GM13977 (cell line): ENCODE measurements at regions not wholly inside any gene's neighbourhood (a gene's known extent, or its start where the extent isn't known, plus 50 kb on each side); places are given as distances from the start of the nearest gene placed in this dataset.
A peak's percentile ranks its signal among the peaks of the same experiment; 100 is the strongest.

Source experiments
- DNase-seq: peaks from one replicate; pipeline ENCODE4 v3.0.0; 2012; ENCODE audit warnings: low spot score
- in situ Hi-C: fragments of 300-500 bp; cut with MboI; formaldehyde crosslinking; loops from one replicate; pipeline ENCODE4 v1.12.0; 2022; ENCODE audit warnings: low sequenced_read_pairs, low pct_unique_long_range_greater_than_20kb, mixed read lengths, inconsistent platforms; ENCODE audit not compliant: unreplicated experiment
- TF ChIP-seq, protein P1 (sequence below): IDR thresholded peaks from 2 replicates; pipeline ENCODE4 v1.5.1; 2012; ENCODE audit warnings: mild to moderate bottlenecking, control low read depth; ENCODE audit not compliant: insufficient read depth; ENCODE audit errors: extremely low read depth, missing control alignments

DNA sequence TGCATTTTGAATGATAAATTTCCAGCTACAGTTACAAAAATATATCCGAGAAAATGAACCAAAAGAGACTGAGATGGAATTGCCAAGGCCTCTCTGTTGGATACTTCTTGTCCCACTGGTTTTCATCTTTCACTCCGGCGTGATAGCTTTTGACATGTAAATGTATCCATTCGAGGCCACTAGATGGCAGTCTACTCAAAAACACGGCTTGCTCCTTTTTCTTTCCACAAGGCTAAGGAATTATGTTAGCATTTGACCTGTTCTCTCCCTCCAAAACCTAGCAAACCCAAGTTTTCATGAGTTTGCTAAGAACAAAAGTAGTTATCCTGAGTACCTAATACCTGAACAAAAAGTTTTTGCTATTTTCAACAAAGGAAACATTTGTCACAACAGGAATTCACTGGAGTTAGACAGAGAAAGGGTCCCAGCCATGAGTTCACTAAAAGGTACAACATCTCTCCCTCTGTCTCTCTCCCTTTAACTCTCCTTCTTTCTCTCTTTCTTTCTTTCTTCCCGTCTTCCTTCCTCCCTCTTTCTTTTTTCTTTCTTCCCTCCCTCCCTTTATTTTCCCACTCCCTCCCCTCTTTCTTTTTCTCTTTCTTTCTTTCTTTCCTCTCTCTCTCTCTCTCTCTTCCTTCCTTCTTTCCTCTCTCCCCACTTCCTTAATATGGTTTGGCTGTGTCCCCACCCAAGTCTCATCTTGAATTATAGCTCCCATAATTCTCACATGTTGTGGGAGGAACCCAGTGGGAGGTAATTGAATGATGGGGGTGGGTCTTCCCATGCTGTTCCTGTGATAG is 207.9 kb upstream of the MYO3A start:
- TF ChIP-seq, protein P1, sequence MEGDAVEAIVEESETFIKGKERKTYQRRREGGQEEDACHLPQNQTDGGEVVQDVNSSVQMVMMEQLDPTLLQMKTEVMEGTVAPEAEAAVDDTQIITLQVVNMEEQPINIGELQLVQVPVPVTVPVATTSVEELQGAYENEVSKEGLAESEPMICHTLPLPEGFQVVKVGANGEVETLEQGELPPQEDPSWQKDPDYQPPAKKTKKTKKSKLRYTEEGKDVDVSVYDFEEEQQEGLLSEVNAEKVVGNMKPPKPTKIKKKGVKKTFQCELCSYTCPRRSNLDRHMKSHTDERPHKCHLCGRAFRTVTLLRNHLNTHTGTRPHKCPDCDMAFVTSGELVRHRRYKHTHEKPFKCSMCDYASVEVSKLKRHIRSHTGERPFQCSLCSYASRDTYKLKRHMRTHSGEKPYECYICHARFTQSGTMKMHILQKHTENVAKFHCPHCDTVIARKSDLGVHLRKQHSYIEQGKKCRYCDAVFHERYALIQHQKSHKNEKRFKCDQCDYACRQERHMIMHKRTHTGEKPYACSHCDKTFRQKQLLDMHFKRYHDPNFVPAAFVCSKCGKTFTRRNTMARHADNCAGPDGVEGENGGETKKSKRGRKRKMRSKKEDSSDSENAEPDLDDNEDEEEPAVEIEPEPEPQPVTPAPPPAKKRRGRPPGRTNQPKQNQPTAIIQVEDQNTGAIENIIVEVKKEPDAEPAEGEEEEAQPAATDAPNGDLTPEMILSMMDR, result peak; percentile 68
- in situ Hi-C loops, result no loop called here
- peak; percentile 35 for DNase-seq

DNA sequence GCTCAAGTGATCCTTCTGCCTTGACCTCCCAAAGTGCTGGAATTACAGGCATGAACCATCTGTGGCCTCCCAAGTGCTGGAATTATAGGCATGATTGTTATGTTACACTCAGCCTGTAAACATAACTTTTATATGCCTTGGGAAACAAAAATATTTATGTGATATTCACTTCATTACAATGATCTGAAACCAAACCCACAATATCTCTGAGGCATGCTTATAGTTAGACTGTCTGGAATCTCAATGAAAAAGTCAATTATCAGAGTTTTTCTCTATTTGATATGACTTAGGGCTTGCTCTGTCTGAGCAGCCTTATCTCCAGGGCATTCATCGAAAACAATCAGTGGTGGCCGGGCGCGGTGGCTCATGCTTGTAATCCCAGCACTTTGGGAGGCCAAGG is 195.3 kb upstream of the MYO3A start:
- in situ Hi-C loops, result no loop called here
- TF ChIP-seq, protein P1, result no peak

DNA sequence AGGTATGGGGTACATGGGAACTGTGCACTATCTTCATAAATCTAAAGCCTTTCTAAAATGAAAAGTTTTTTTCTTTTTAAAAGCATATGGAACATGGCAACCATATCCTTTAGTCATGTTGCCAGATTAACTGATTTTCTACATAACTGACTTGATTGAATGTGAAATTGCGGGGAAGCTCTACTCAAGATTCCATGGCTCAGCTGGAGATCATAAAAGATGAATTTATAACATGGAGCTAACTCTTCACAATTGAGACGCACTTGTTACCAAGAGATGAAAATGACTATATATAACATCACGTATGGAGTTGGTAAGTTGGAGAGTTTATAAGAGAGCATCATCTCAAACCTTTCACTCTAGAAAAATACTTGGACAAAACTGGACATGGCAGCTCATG is 190.2 kb upstream of the MYO3A start:
- TF ChIP-seq, protein P1, result no peak
- in situ Hi-C loops, result no loop called here
- DNase-seq, result no peak

More for the DNA sequence above, 195.3 kb upstream of the MYO3A start:
- DNase-seq, result no peak

DNA sequence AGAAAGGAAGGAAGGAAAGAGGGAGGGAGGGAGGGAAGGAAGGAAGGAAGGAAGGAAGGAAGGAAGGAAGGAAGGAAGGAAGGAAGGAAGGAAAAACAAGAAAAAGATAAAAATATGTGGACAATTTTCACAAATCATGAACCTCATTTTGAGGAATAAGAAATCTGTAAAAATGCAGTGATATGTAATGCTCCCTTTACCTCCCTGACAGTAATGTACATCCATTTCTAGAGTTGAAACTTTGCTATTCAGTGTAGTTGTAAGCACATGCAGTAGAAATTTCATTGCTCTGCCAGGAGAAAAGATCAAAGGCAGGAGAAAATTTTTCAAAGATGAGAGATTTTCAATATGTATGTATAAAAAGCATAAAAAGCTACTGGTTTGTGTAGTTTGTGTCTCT is 189.5 kb upstream of the MYO3A start:
- TF ChIP-seq, protein P1, result no peak
- in situ Hi-C loops, result no loop called here

DNA sequence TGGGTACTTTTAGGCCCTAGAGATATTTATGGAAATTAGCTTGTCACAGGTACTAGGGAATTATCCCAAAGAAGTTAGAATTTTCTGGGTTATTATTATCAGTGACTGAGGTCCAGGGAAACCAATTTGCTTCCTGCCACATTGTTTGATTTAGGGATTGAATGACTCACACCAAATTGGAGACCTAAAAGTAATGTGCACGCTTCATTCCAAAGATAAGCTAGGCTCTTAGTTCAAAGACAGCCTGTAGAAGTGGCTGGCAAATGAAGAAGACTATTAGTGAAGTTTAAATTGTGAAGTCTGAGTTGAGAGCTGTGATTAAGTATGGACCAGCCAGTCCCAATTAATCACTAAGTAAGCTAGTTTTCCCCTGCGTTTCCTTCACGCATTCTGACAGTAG is 188.1 kb upstream of the MYO3A start:
- TF ChIP-seq, protein P1, result no peak
- DNase-seq, result no peak
- in situ Hi-C loops, result no loop called here

More for the DNA sequence above, 189.5 kb upstream of the MYO3A start:
- DNase-seq, result no peak

DNA sequence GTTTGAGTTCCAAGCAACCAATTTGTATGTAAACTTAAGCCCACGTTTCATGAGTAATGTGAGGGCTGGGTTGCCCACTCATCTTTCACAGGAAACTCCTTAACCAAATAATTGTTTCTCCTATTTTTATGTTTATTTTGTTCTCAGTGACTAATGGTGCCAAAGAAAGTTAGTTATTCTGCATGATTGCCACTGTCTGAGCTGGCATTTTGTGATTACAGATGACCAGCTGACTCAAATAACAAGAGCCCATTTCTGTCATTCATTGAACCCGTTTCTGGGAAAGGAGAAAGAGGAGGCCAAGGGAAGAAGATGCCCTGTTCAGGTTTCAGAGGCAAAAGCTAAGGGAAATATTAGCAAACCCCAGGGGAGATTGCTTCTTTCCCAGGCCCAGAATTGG is 186.9 kb upstream of the MYO3A start:
- DNase-seq, result no peak
- TF ChIP-seq, protein P1, result no peak
- in situ Hi-C loops, result no loop called here
